ENCODE measurements at regions not wholly inside any gene's neighbourhood (a gene's known extent, or its start where the extent isn't known, plus 50 kb on each side); places are given as distances from the start of the nearest gene placed in this dataset.

GRCh38 chr20:63125838-63126601 lies 89.9 kb downstream of the YTHDF1 start:
- Histone ChIP-seq H3K27ac (no peak overlapping the region), H3K4me3 (no peak overlapping the region), H3K36me3 (no peaks in the 10 kb centered on the region), H3K9me3 (peaks cover 0 to 12% (median 0%) of the 10 kb centered on the region in 12 donors), H3K27me3 (peaks cover 0 to 56% (median 12%) of the 10 kb centered on the region in 9 donors), H3K4me1 (no peaks in the 10 kb centered on the region)
- intact Hi-C loops (cut with DNase I): no loop called here
- 69 to 75% (median 69%) methylated on average over 19 of the region's 19 CpGs for WGBS, 4 donors
- DNase-seq (peak in 4 of 5 donors; percentile 7 to 43 (median 9)), ATAC-seq (no peak)
- TF ChIP-seq POLR2A (IDR thresholded peaks at IDR 0.05) (no peak), CTCF (IDR thresholded peaks at IDR 0.05) (no peak)

GRCh38 chr20:63125581-63125837 lies 90.4 kb downstream of the YTHDF1 start:
- intact Hi-C loops (cut with DNase I): no loop called here
- peaks cover 0 to 54% (median 12%) of the 10 kb centered on the region in 9 donors for H3K27me3 ChIP-seq
- TF ChIP-seq POLR2A (IDR thresholded peaks at IDR 0.05) (no peak), CTCF (IDR thresholded peaks at IDR 0.05) (no peak)

GRCh38 chr20:63124782-63125580 lies 91.0 kb downstream of the YTHDF1 start:
- 58 to 64% (median 60%) methylated on average over 16 to 23 of the region's 23 CpGs for WGBS, 4 donors
- no peak for TF ChIP-seq POLR2A (IDR thresholded peaks at IDR 0.05)
- TF ChIP-seq CTCF (IDR thresholded peaks at IDR 0.05): no peak
- H3K9me3 ChIP-seq: peaks cover 0 to 12% (median 0%) of the 10 kb centered on the region in 12 donors
- H3K36me3 ChIP-seq: no peaks in the 10 kb centered on the region
- H3K27me3 ChIP-seq: peaks cover 0 to 53% (median 7%) of the 10 kb centered on the region in 9 donors
- no peak overlapping the region for H3K27ac ChIP-seq
- no peak for ATAC-seq
- DNase-seq: peak in 4 of 5 donors; percentile 11 to 41 (median 16)
- H3K4me1 ChIP-seq: no peaks in the 10 kb centered on the region
- H3K4me3 ChIP-seq: no peak overlapping the region
- intact Hi-C loops (cut with DNase I): no loop called here

More at GRCh38 chr20:63125581-63125837, 90.4 kb downstream of the YTHDF1 start:
- no peak overlapping the region for H3K4me3 ChIP-seq
- 63 to 89% (median 67%) methylated on average over 3 to 5 of the region's 5 CpGs for WGBS, 4 donors
- H3K9me3 ChIP-seq: peaks cover 0 to 12% (median 0%) of the 10 kb centered on the region in 12 donors
- ATAC-seq (no peak), DNase-seq (no peak)
- H3K36me3 ChIP-seq: no peaks in the 10 kb centered on the region
- H3K27ac ChIP-seq: no peak overlapping the region
- no peaks in the 10 kb centered on the region for H3K4me1 ChIP-seq

GRCh38 chr20:63124092-63124781 lies 91.7 kb downstream of the YTHDF1 start:
- no peaks in the 10 kb centered on the region for H3K4me1 ChIP-seq
- DNase-seq: peak in 4 of 5 donors; percentile 4 to 41 (median 10)
- no peak for ATAC-seq
- intact Hi-C loops (cut with DNase I): no loop called here
- H3K4me3 ChIP-seq: no peak overlapping the region
- WGBS, 4 donors: 75 to 84% (median 79%) methylated on average over 19 of the region's 19 CpGs
- TF ChIP-seq CTCF (IDR thresholded peaks at IDR 0.05) (no peak), POLR2A (IDR thresholded peaks at IDR 0.05) (no peak)
- H3K9me3 ChIP-seq: peaks cover 0 to 12% (median 0%) of the 10 kb centered on the region in 12 donors
- no peaks in the 10 kb centered on the region for H3K36me3 ChIP-seq
- peaks cover 0 to 51% (median 5%) of the 10 kb centered on the region in 9 donors for H3K27me3 ChIP-seq
- H3K27ac ChIP-seq: no peak overlapping the region
